ENCODE measurements at regions not wholly inside any gene's neighbourhood (a gene's known extent, or its start where the extent isn't known, plus 50 kb on each side); places are given as distances from the start of the nearest gene placed in this dataset.

GRCh38 chr20:3309226-3309625 is 70.2 kb upstream of the SLC4A11 start:
- no peak for DNase-seq

DNA sequence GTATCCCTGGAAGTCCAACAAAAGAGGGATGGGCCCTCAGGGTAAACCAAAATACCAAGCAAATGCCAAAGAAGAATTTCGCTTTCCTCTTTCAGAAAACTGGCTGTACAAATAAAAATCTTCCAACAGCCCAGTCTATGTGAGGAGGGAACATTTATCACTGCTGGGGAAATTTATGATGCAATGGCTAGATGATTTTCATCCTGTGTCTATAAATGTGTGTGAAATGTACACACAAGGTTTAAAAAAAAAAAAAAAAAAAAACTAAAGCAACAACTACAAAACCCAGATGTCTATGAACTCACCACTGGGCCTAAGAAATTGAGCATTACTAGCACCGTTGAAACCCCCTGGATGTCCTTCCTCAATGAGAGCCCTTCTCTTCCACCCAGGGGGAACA is 68.7 kb upstream of the SLC4A11 start:
- no peak for DNase-seq

DNA sequence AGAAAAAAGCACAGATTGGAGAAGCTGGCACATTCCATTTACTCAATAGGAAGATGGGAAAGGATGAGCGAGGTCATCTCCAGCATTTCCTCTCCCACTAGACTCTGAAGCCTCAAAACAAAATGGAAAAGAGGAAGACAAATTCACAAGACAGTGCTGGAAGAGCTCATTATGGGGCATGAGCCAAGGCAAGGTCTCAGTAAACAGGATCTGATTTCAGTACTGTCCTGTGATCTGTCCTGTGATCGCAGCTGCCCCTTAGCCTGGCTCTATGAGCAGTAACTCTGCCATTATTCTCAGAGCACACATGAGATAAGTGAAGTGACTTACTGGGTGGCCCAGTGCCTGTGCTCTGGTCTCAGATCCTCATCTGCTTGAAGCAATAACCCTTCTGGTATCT is 68.1 kb upstream of the SLC4A11 start:
- peak in 1 of 14 donors; percentile 7 for DNase-seq

DNA sequence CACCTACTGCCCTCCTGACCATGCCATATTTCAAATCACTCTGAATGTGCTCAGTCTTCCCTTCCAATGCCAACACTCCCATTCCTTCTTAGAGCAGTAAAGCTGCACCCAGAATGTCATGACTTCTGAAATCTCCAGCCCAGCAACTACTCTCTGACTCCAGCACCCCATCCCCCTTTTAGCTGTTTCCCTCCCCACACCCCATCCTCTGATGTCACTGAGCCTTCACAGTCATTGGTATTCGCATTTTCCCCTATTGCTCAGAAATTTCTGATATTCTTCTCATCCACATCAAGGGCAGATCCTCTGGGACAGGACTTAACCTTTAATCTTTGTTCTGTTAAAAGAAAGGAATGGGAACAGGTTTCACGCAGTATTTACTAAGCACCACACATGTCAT is 67.1 kb upstream of the SLC4A11 start:
- DNase-seq, result no peak

DNA sequence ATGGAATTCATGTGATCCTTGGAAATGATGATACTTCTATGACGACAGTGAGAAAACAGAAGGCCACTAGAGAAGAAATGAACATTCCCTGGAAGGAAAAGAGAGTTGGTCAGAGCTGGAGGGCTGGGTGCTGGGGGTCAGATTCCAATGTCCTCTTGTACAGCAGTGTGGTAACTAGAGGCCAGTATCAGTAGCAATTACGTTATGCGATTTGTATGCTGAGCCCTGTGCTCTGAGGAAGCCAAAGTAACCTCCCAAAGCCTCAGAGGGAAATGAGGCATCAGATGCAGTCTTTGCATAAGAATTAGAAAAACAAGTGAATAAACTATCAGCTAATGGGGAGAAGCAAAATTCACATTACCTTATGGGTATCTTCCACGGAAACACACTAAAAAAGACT is 65.5 kb upstream of the SLC4A11 start:
- DNase-seq, result no peak

DNA sequence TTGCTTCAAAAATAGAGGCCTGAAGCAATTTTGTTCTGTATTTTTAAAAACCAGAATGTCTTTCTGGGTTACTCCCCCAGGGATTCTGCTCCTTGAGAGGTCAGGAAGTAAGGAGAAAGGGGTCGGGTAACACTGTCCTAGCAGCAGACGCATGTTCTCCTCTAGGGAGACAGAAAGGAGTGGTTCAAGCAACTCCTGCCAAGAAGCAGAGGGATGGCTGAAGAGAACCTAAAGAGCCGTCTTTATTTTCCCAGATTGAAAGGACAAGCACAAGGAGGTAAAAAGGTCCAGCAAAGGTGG is 58.0 kb upstream of the SLC4A11 start:
- DNase-seq, result no peak

DNA sequence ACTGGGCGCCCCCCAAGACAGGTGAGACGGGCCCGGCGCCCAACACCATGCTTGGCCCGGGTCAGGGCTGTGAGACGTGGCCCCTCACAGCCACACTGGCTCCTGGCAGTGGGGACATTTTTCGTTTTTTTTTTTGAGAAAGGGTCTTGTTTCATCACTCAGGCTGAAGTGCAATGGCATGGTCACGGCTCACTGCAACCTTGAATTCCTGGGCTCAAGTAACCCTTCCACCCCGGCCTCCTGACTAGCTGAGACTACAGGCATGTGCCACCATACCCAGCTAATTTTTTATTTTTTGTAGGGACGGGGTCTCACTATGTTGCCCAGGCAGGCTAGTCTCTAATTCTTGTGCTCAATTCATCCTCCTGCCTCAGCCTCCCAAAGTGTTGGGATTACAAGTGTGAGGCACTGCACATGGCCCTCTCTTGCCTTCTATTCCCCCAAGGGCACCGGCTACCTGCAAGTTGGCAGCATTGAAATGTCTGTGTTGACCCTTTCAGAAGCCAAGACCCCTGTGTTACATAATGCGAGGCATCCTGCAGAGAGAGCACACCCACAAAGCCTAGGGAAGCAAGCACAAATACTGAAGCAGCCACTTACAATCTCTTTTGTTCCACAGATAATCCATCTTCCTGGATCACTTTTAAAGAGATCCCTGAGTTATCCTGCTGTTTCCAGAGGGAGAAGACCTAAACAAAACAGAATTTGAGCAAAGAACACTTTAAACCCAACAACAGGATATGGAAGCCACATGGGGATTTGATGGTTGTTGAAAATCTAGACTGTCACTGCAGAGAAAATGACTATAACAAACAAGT is 57.5 kb upstream of the SLC4A11 start:
- DNase-seq, result no peak

All from C1 segment of cervical spinal cord (tissue), 14 donors.